ENCODE measurements at regions not wholly inside any gene's neighbourhood (a gene's known extent, or its start where the extent isn't known, plus 50 kb on each side); places are given as distances from the start of the nearest gene placed in this dataset.

DNA sequence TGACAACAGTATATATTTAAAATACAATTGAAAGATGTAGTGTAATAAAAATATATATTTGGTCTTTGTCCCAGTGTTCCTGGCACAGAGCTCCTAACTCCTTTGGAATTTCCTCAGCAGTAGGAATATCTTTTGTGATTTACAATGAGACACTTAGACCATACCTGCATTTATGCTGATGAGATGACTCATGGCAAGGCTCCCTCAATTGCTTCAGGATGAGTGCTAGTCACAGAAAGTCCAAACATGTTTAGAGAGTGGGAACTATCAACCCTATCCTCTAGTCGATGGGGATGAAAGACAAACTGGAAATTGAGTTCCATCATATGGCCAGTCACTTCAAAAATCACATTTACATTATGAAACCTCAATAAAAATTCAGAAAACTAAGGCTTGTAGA is 588.3 kb upstream of the LMCD1 start:
- no peak for DNase-seq (ENCODE audit: low read depth in 2 of 2)

DNA sequence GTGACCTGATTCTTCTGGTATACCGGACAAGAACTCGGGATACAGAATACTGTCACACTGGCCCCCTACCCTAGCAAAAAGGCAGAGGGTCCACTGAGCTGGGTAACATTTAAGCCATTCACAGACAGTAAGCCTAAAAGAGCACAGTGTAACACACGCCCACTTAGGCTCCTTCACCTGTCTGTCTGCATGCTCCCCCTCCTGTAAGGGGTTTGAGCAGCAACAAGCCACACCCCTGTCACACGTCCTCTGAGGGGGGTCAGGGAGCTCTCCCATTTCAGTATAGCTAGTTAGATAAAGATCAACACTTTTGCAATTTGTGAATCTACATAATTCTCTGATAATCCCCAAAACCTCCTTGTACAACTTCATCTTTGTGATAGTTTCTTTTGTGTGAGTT is 586.3 kb upstream of the LMCD1 start:
- DNase-seq (ENCODE audit: low read depth in 2 of 2) = no peak

DNA sequence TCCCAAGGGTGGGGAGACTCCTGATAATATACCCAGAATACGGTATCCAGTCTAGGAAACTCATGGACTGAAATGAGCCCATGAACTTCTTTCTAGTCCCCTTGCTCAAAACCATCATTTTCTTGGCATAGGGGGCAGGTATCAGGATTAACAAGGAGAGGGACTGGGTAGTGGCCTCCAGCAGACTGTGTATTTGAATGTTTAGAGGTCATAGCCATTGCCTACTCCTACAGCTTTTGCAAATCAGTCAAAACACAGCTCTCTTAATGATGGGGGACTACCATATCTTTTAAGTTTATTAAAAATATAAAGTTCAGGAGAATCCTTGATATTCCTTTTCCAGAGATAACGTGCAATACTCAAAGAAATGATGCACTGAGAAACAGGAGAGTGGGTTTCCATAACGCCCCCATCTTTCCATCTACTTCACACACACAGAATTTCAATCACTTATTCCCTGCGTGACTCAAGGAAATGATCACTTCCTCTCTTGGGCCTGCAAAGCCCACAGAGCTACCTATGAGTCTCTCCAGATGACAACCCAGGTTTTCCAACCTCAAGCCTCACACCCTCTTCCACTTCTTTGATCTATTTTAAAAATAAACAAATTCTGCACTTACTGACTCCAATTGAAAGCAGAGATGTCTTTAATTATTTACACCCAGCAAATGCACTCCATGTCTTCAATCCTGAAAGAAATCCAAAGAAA is 584.0 kb upstream of the LMCD1 start:
- DNase-seq (ENCODE audit: low read depth in 2 of 2) = peak in 1 of 2 donors; percentile 6

DNA sequence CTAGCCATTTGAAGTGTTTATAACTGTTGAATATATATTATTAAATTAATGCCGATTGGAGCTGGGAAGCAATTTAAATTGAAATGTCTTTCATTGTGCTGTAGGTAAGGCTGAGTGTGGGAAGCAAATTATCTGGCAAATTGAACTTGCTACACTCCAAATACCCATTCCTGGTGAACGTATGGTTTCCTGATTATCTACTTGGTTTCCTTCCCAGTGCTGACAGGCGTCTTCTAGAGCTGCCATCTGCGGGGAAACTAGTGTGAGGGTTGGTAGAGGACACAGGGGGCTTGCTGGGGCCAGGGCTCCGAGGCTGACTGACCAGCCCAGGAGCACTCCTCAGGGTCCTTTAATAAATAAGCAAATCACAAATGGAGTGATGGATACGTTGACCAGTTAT is 581.4 kb upstream of the LMCD1 start:
- no peak for DNase-seq (ENCODE audit: low read depth in 2 of 2)

DNA sequence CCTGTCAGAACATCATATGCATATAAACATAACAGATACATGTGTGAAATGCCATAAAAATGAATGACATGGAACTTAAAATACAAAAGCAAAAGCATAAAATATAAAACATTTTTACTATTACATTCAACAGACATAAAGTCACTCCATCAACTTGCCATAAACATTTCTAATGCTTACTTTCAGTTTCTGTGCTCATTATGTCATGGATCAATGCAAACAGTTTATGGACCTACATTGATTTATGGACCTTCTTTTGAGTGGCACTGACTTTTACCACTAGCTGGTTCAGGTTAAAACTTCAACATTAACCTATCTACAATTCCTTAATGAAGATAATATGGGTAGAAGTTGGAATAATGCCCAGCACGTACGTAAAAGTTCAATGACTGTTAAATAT is 577.4 kb upstream of the LMCD1 start:
- no peak for DNase-seq (ENCODE audit: low read depth in 2 of 2)

DNA sequence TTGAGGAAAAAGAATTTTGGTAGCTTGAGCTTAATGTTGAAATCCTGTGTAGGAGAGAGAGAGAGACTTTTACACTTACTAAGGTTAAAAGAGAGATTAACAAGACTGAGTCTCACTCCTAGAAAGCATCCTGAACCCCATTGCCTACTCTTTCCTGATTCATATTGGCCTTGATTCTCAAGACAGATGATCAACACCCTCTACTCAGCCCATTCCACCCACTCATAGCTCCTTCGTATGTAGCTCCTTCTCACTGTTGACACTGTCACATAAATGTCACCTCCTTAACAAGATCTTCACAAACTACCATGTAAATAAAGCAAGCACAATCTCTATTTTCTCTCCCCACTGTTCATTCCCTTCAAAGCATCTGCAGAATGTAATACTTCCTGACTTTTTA is 574.6 kb upstream of the LMCD1 start:
- DNase-seq (ENCODE audit: low read depth in 2 of 2) = no peak

DNA sequence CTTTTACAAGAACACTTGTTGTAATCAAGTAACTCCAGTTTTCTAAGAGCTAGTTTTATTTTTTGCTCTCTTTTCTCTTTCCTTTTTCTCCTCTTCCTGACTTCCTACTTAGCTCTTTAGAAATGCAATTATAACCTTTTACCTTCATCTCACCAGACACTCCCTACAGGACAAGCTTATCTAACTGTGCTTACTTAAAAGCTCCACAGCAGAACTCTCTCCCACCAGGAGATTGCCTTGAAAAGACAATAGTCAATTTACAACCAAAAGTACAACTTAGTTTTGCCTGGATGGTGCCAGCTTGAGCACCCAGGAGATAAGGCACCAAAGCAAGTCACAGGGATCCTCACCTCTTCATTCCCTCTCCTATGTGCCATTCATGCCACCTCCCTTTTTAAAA is 573.8 kb upstream of the LMCD1 start:
- no peak for DNase-seq (ENCODE audit: low read depth in 2 of 2)

DNA sequence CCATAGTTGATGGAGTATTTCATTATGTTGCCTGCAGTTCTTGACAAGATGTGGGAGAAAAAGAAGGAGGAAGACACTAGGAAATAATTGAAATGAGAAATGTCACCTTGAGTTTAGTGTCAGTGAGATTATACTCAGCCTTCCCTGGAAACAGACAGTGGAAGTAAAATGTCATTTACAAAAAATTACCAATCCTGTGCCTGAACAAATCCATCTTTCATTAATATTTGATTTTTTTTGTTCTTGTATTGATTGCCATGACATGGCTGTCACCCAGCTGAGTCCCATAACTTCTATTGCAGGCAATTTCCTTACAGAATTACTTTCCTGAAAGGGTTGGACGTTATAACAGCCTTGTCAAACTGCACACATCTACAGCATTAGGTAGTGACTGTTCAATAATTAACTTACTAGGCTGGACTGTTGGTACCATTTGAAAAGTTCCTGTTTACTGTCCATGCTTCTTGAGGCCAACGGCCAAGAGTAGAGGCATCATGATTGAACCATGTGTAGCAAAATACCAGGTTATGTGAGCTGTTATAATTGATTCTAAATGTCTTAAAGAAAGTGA is 572.2 kb upstream of the LMCD1 start:
- no peak for DNase-seq (ENCODE audit: low read depth in 2 of 2)

DNA sequence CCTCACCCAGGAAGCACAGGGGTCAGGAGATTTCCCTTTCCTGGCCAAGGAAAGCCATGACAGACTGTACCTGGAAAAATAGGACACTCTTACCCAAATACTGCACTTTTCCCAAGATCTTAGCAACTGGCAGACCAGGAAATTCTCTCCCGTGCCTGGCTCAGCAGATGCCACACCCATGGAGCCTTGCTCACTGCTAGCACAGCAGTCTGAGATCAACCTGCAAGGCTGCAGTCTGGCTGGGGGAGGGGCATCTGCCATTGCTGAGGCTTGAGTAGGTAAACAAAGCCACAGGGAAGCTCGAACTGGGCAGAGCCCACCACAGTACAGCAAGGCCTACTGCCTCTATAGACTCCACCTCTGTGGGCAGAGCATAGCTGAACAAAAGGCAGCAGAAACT is 567.3 kb upstream of the LMCD1 start:
- DNase-seq (ENCODE audit: low read depth in 2 of 2) = no peak

DNA sequence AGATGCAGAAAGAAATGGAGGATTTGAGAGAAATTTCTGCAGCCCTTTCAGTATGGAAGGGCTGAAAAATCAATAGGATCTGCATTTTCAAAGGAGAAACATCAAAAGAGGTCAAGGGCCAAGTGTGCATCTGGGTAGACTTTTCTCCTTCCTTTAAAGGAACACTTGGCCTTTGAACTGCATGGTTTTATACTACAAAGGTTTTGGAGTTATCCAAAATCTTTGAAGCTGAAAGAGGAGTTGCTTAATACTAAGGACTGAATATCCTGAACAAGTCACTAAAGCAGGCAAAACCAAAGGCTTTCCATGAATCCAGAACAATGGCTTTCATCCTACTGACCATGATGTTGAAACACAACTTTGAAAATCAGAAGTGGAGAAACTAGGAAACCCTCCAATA is 553.7 kb upstream of the LMCD1 start:
- DNase-seq (ENCODE audit: low read depth in 2 of 2) = no peak

DNA sequence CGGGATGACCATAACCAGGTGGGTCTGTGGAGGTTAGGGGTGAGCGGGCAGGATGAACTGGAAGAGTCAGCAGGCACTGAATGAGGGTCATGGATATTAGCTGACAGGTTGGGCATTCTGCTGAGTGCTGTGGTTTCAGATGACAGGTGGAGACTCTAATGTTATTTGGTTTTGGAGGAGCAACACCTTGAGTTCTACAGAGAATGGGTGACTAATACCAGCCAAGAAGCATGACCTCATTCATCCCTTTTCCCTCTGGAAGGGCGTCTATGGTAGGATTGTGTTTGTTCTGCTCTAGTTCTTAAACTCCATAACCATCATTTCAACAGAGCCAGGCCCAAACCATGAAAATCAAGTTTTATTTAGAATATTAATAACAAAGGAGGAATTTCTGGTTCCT is 550.7 kb upstream of the LMCD1 start:
- no peak for DNase-seq (ENCODE audit: low read depth in 2 of 2)

DNA sequence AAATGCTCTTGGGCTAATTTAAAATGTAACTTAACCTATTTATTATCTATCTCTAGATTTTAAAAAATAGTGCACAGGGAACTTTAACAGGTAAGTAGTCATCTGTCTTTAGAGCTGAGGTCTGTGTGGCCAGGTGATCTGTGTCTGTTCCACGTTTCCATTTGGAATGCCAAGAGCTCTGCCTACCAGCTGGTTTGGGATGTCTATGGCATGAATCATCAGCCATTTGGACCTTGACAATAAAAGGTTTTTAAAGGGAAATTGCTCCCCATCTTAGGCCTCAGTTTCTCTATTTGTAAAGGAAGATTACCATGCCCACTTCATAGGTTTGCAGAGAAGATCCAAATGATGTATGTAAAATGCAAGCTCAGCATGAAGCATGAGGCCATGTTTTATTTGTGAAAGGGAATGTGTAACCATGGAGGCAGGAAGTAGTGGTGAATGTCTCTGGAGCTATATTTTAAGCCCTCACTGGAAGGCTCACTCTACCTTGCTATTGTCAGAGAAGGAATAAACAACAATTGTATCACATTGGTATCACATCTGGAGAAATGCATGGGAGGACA is 548.1 kb upstream of the LMCD1 start:
- DNase-seq (ENCODE audit: low read depth in 2 of 2) = no peak

DNA sequence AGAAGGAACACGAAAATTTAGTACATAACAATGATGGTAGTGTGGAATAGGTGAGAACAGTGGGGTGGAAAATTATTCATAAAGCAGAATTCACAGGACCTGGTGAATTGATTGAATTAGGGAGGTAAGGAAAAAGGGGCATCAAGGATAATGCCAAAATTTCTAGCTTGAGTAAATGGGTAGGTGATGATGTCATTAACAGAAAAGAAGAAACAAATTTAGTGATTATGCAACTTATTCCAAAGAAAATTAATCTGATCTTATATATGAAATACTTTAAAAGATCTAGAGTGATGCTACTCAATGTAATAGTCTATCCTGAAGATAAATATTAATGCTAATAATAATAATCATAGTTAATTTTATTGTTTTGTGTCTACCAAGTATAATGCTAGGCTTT is 544.6 kb upstream of the LMCD1 start:
- no peak for DNase-seq (ENCODE audit: low read depth in 2 of 2)

DNA sequence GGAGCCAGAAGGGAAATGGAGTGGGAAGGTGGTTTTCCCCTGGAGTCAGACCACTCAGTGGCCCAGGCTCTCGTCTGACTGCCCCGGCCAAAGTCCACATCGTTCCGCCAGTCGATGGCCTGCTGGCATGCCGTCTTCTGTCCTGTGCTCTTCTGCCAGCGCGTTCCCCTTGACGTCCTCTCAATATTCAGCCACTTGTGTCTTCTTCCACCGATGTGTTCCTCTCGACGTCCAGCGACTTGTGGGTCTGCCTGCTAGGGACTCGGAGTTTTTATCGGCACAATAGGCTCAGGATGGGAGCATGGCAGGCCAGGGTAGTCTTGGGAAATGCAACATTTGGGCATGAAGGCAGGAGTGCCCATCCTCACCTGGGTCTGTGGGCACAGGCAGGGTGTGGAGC is 542.5 kb upstream of the LMCD1 start:
- no peak for DNase-seq (ENCODE audit: low read depth in 2 of 2)

DNA sequence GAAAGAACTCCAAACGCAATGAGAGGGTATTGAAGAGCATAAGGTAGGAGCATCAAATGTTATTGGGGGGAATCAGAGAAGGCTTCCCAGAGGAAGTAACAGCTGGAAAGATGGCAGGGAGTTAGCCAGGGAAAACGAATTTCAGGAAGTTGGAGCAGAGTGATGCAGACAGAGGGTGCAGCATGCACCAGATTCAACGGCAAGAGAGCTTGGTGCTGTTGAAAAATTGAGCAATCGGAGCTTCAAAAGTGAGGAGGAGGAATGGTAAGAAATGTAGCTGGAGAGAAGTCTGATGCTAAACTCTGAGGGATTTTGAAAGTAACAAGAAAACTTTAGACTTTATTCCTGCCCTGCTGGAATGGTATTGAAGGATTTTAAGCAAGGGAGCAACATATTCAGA is 541.0 kb upstream of the LMCD1 start:
- DNase-seq (ENCODE audit: low read depth in 2 of 2) = no peak

DNA sequence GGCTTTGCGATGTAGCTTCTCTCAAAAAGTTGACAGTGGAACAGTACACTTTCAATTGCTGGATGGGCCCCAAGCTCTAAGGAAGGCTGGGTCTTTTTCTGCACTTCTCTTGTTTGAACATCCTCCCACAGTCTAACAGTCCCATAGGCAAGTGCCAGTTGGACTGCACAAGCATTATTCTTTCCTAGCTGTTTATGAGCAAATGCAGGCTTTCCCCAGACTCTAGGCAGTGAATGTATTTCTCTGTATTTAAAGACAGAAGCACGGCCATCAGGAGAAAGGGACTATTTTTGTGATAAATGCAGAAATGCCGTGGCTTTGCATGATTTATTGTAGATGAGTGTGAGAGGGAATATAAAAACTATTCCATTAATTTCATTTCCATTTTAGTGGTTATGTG is 539.3 kb upstream of the LMCD1 start:
- no peak for DNase-seq (ENCODE audit: low read depth in 2 of 2)

DNA sequence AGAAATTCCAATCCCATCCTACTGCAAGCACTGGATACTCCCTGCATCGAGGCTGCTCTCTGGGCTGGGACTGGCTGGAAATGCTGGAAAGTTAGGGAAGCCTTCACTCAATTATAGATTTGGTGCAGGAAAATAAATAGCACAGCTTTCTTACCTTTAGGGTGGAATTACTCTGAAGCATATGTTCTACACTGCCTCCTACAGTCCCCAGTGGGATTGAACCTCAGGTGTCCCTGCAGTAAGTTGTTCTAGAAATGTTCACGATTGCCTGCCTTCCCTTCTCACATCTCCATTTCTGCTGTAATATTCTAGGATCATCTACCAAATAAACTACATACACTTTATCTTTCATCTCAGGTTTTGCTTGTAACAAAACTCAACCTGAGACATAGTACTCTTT is 536.7 kb upstream of the LMCD1 start:
- DNase-seq (ENCODE audit: low read depth in 2 of 2) = no peak

DNA sequence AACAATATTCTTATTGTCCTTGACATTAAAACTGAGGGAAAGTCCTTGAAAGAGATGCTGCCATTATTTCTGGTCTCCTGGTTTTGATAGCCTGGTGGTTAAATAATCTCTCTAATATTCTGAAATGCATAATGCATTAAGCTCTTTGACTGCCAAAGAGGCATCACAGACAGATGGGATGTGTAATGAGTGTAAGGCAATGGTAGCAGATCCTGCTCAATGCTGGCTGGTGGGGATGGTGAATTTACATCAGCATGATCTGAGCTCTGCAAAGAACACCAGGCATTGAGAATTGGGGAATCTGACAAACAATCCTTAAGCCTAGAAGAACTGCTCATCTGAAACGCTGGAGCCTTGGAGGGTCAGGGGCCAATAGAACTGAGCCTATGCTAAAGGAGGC is 528.6 kb upstream of the LMCD1 start:
- DNase-seq (ENCODE audit: low read depth in 2 of 2) = no peak

DNA sequence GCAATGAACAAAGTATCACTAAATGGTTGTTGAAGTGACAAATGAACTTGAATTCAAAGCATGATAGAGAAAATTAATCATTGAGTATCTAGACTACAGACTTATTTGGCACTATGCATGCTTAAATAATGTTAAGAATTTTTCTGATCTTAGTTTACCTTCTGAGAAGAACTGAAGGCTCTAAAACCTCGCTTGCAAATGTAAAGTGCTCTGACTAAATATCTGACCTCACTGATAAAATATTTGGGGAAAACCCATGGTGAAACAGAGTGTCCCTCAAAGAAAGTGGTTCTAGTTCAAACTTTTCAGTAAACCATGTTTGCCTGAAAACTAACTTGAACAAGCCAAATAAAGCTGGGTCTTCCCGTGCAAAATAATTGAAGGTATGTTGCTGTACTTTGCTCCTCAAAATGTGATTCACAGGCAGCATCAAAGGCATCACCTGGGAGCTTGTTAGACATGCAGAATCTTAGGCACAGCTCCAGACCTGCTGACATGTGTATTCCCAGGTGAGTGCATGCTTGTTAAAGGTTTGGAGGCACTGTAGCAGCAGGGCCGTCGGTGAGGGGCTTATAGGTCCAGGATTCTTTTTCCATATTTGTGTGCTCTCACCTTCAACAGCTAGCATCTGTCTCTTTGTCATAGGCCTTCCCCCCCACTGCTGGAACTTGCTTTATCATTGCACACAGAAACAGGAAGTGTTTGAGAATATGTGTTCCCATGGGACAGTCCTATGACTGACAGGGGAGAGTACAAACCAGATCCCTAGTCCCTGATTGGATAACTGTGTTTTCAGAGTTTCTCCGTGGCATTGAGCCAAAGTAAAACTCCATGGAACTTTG is 524.2 kb upstream of the LMCD1 start:
- DNase-seq (ENCODE audit: low read depth in 2 of 2) = no peak

DNA sequence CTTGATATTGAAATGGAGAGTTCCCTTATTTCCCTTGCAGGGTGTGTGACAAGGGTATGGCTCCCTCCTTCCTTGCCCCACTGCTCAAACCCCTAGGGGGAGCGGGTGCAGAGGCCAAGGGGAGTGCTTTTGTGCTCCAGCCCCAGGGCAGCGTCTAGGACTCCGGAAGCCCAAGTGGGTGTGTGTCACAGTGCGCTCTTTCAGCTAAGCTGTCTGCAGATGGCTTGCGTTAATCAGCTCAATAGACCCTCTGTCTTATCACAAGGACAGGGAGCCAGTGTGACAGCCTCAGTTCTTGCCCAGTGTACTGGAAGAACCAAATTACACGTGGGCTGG is 523.6 kb upstream of the LMCD1 start:
- DNase-seq (ENCODE audit: low read depth in 2 of 2) = no peak

DNA sequence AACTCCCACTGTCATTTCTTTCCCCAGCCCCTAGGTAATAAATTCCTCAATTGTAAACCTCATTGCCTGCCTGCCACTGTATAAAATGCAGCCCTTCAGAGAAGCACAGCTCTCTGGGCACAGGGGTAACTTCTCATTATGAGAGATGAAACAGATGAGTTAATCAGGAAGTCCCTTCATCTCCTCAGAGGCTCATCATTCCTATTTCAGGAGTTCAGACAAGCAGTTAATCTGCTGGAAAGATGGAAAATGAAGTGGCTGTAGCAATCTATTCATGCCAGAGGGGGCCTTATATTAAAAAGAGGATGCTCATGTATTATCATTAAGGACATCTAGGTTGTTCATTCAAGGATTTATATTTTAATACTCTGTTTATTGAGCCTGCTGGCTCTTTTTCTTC is 519.5 kb upstream of the LMCD1 start:
- DNase-seq (ENCODE audit: low read depth in 2 of 2) = no peak

DNA sequence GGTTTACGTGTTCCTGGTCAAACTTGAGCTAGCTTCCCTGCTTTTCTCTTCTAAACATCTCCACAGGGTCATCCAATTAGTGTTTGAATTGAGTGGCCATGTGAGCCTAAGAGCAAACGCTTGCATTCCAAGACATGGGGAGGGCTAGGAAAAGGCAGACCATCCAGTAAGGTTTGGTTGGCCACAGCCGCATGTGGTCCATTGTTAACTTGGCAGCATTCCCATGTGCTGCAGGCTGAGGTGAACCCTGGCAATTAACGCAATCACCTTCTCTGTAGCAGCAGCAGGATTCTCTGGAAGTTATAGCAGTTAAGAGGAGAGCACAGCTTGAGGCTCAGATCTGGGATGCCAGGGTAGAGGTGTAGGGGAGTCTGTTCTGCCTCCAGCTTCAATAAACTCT is 502.2 kb upstream of the LMCD1 start:
- DNase-seq (ENCODE audit: low read depth in 2 of 2) = no peak

DNA sequence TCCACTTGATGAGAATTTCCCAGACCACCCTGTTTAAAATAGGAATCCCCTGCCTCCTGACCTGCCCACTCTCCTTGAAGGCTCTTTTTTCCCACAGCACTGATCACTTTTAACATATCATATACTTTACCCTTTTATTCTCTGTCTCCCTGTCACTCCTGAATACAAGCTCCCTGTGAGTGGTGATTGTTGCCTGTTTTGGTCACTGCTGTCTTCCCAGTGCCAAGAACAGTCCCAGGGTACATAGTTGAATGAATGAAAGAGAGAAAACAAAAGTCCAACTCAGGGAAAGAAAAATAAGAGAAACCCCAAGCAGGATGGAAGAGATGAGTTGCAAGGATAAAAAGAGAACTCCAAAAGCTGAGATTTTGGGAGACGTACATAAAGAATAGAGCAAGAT is 500.3 kb upstream of the LMCD1 start:
- no peak for DNase-seq (ENCODE audit: low read depth in 2 of 2)
